ENCODE measurements at regions not wholly inside any gene's neighbourhood (a gene's known extent, or its start where the extent isn't known, plus 50 kb on each side); places are given as distances from the start of the nearest gene placed in this dataset.

- no peaks in the 10 kb centered on the region for H3K4me1 ChIP-seq (ENCODE audit: insufficient read depth, low read length)
- POLR2A ChIA-PET, result no interaction called here
- Mint-ChIP-seq H3K36me3 (ENCODE audit: low read depth) (no peaks in the 10 kb centered on the region), H3K4me1 (ENCODE audit: low read depth) (no peaks in the 10 kb centered on the region), H3K27me3 (no peaks in the 10 kb centered on the region), H3K27ac (no peak overlapping the region), H3K4me3 (no peak overlapping the region), H3K9me3 (peaks cover 8% of the 10 kb centered on the region)
- no peaks in the 10 kb centered on the region for H3K27me3 ChIP-seq (ENCODE audit: control insufficient read depth in 1 of 2, insufficient read depth in 2 of 2, low read length in 2 of 2)
- ATAC-seq (ENCODE audit: poor library complexity), result no peak
- H3K9me3 ChIP-seq (ENCODE audit: control insufficient read depth in 1 of 2, insufficient read depth in 1 of 2, low read length in 2 of 2), result peaks cover 0 to 4% of the 10 kb centered on the region in 2 experiments
- H3K4me3 ChIP-seq (ENCODE audit: low read length), result no peak overlapping the region
- no peaks in the 10 kb centered on the region for H3K36me3 ChIP-seq (ENCODE audit: insufficient read depth, low read length)
- H3K27ac ChIP-seq (ENCODE audit: low read depth in 1 of 2, low read length in 2 of 2), result no peak overlapping the region
- intact Hi-C loops (cut with DNase I, micrococcal nuclease), result no loop called here
- CTCF ChIA-PET, result no interaction called here
- TF ChIP-seq CTCF (IDR thresholded peaks at IDR 0.05), result no peak
- DNase-seq, result no peak
These were observed 1021.5 kb downstream of the PCDH9 start for GRCh38 chr13:66208589-66208988.

- no peak overlapping the region for H3K4me3 Mint-ChIP-seq
- no peak overlapping the region for H3K27ac Mint-ChIP-seq
- intact Hi-C loops (cut with DNase I, micrococcal nuclease), result no loop called here
- H3K27me3 ChIP-seq (ENCODE audit: control insufficient read depth in 1 of 2, insufficient read depth in 2 of 2, low read length in 2 of 2), result no peaks in the 10 kb centered on the region
- H3K27me3 Mint-ChIP-seq, result no peaks in the 10 kb centered on the region
- ChIA-PET POLR2A (no interaction called here), CTCF (no interaction called here)
- H3K36me3 ChIP-seq (ENCODE audit: insufficient read depth, low read length), result no peaks in the 10 kb centered on the region
- H3K9me3 Mint-ChIP-seq, result peaks cover 6% of the 10 kb centered on the region
- H3K4me1 Mint-ChIP-seq (ENCODE audit: low read depth), result no peaks in the 10 kb centered on the region
- ATAC-seq (ENCODE audit: poor library complexity), result no peak
- H3K36me3 Mint-ChIP-seq (ENCODE audit: low read depth), result no peaks in the 10 kb centered on the region
- H3K27ac ChIP-seq (ENCODE audit: low read depth in 1 of 2, low read length in 2 of 2), result no peak overlapping the region
- H3K4me3 ChIP-seq (ENCODE audit: low read length), result no peak overlapping the region
- H3K4me1 ChIP-seq (ENCODE audit: insufficient read depth, low read length), result no peaks in the 10 kb centered on the region
- TF ChIP-seq CTCF (IDR thresholded peaks at IDR 0.05), result no peak
- H3K9me3 ChIP-seq (ENCODE audit: control insufficient read depth in 1 of 2, insufficient read depth in 1 of 2, low read length in 2 of 2), result peaks cover 0 to 4% of the 10 kb centered on the region in 2 experiments
- DNase-seq, result no peak
These were observed 1022.5 kb downstream of the PCDH9 start for GRCh38 chr13:66207610-66208009.

GRCh38 chr13:66205807-66206206 lies 1024.3 kb downstream of the PCDH9 start:
- Mint-ChIP-seq H3K4me3 (no peak overlapping the region), H3K9me3 (peaks cover 4% of the 10 kb centered on the region), H3K27me3 (no peaks in the 10 kb centered on the region), H3K36me3 (ENCODE audit: low read depth) (no peaks in the 10 kb centered on the region), H3K4me1 (ENCODE audit: low read depth) (no peaks in the 10 kb centered on the region), H3K27ac (no peak overlapping the region)
- no peaks in the 10 kb centered on the region for H3K4me1 ChIP-seq (ENCODE audit: insufficient read depth, low read length)
- TF ChIP-seq CTCF (IDR thresholded peaks at IDR 0.05), result no peak
- ChIA-PET POLR2A (no interaction called here), CTCF (no interaction called here)
- no peaks in the 10 kb centered on the region for H3K27me3 ChIP-seq (ENCODE audit: control insufficient read depth in 1 of 2, insufficient read depth in 2 of 2, low read length in 2 of 2)
- no peaks in the 10 kb centered on the region for H3K9me3 ChIP-seq (ENCODE audit: control insufficient read depth in 1 of 2, insufficient read depth in 1 of 2, low read length in 2 of 2)
- intact Hi-C loops (cut with DNase I, micrococcal nuclease), result no loop called here
- DNase-seq, result no peak
- no peaks in the 10 kb centered on the region for H3K36me3 ChIP-seq (ENCODE audit: insufficient read depth, low read length)
- no peak overlapping the region for H3K4me3 ChIP-seq (ENCODE audit: low read length)
- no peak overlapping the region for H3K27ac ChIP-seq (ENCODE audit: low read depth in 1 of 2, low read length in 2 of 2)
- no peak for ATAC-seq (ENCODE audit: poor library complexity)
